GM18951 (cell line): ENCODE measurements at regions not wholly inside any gene's neighbourhood (a gene's known extent, or its start where the extent isn't known, plus 50 kb on each side); places are given as distances from the start of the nearest gene placed in this dataset.
"Not testable (repeated sequence)": the region's sequence is repeated elsewhere in the genome, so short reads cannot be mapped to it uniquely, and the experiment has no call there.

Source experiments
- POLR2A ChIP-seq: IDR thresholded peaks from 4 replicates; pipeline ENCODE4 v1.6.1; 2011; ENCODE audit warnings: mild to moderate bottlenecking; ENCODE audit not compliant: insufficient read length, insufficient read depth; ENCODE audit errors: extremely low read depth
- in situ Hi-C: fragments of 300-500 bp; cut with MboI; formaldehyde crosslinking; loops from one replicate; pipeline ENCODE4 v1.12.0; 2022; ENCODE audit warnings: low sequenced_read_pairs, mixed read lengths, inconsistent platforms; ENCODE audit not compliant: unreplicated experiment

DNA sequence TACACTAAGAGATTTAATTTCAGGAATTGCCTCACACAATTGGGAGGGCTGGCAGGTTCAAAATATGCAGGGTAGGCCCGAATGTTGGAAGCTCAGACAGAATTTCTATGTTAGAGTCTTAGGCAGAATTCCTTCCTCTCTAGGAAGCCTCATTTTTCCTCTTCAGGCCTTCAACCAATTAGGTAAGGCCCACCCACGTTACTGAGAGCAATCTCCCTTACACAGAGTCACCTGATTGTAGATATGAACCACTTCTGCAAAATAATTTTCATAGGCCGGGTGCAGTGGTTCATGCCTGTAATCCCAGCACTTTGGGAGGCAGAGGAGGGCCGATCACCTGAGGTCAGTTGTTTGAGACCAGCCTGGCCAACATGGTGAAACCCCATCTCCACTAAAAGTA, 50.2 kb upstream of the HIVEP1 start:
- in situ Hi-C loops, result no loop called here
- TF ChIP-seq POLR2A, result no peak

DNA sequence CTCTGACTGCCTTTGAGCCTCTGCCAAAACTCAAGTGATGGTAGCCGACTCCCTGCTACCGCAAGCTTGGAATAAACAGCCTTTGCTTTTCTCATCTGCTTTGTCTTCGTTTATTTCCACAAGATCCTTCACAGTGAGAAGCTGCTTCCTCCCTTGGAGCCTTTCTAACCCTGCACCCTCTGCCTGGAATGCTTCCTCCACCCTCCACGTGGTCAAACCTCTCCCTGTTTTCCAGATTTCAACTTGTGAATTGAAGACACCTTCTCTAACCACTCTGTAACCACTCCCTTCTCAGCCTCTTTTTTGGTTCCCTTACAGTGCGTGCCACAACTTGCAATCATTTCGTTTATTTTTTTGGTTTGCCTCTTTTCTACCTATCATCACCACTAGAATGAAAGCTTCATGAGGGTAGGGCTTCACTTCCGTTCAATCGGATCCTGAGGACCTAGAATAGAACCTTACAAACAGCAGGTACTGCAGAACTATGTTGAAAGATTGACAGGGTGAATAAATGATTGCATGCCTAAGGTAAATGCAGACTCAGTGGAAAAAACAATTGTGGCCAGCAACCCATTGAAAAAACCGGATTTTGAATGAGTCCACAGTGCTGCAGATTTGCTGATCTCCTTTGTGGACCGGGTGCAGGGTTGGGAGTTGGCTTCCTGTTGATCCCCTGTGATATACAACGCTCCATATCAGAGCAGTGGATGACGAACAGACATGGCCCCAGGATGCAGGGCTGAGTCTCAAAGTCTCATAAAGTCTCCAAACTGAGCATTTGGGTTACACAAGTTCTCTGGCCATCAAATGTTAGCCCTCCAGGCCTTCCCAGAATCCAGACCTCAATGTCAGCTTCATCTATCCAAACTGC, 51.0 kb upstream of the HIVEP1 start:
- no peak for TF ChIP-seq POLR2A
- in situ Hi-C loops, result no loop called here

DNA sequence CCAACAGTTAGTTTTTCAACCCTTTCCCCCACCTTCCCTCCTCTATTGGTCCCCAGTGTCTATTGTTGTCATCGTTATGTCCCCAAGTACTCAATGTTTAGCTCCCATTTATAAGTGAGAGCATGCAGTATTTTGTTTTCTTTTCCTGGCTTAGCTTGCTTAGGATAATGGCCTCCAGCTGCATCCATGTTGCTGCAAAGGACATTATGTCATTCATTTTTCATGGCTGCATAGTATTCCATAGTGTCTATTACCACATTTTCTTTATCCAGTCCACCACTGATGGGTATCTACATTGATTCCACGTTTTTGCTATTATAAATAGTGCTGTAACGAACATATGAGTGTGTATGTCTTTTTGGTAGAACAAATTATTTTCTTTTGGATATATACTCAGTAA, 55.3 kb upstream of the HIVEP1 start:
- in situ Hi-C loops, result no loop called here
- TF ChIP-seq POLR2A, result no peak

DNA sequence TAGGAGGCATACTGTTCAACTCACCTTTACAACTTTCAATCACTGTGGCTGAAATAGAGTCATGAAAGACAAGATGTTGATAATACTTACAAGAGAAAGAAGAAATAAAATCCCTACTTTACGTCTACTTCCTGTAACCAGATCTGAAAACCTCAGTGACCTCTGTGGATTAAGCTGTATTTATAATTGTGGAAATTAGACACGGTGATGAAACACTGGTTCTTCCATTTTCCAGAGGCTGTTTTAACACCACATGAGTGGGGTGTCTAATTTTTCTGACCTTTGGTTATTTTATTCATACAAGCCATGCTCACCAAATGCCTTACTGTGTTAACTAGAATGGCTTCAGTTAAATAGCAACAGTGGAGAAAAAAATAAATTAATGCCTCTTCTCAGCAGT, 58.5 kb upstream of the HIVEP1 start:
- TF ChIP-seq POLR2A, result no peak
- in situ Hi-C loops, result no loop called here

GRCh38 chr6:11952316-11952715, 59.8 kb upstream of the HIVEP1 start:
- no peak for TF ChIP-seq POLR2A

GRCh38 chr6:11951868-11952267, 60.2 kb upstream of the HIVEP1 start:
- TF ChIP-seq POLR2A, result no peak
- in situ Hi-C loops, result no loop called here

More at GRCh38 chr6:11952316-11952715, 59.8 kb upstream of the HIVEP1 start:
- in situ Hi-C loops, result no loop called here

GRCh38 chr6:11950109-11950508, 62.0 kb upstream of the HIVEP1 start:
- TF ChIP-seq POLR2A, result no peak
- in situ Hi-C loops, result no loop called here

DNA sequence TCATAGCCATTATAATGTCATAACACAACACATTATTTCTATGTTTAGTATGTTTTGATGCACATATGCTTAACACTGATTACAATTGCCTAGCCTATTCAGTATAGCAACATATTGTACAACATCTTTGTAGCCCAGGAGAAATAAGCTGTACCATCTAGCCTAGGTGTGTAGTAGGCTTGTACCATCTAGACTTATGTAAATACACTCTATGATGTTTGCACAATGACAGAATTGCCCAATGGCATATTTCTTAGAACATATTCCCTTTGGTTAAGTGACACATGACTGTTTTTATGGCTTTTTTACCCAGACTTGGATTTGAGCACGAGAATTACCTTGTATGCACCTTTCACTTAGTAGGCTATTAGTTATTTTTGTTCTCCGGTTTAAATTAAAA, 64.5 kb upstream of the HIVEP1 start:
- no peak for TF ChIP-seq POLR2A
- in situ Hi-C loops, result no loop called here

DNA sequence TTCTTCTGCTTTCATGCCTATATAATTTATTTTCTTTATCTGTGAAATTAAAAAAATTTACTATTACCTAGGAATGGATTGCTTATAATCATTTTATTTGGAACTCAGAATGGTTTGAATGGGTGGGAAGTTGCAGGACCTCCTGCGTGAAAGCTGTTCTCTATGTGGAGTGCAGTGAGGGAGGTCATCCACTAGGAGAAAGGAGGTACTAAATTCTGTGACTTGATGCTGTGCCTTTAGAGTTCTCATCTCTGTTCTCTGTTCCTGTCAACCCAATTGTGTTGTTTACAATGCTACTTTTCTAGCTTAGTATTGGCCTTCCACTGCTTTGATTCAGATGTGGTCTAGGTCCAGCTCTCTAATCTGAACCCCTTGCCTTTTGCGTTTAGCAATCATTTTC, 65.0 kb upstream of the HIVEP1 start:
- no peak for TF ChIP-seq POLR2A
- in situ Hi-C loops, result no loop called here

- TF ChIP-seq POLR2A, result no peak
- in situ Hi-C loops, result no loop called here
These were observed 68.0 kb upstream of the HIVEP1 start for GRCh38 chr6:11944111-11944510.

DNA sequence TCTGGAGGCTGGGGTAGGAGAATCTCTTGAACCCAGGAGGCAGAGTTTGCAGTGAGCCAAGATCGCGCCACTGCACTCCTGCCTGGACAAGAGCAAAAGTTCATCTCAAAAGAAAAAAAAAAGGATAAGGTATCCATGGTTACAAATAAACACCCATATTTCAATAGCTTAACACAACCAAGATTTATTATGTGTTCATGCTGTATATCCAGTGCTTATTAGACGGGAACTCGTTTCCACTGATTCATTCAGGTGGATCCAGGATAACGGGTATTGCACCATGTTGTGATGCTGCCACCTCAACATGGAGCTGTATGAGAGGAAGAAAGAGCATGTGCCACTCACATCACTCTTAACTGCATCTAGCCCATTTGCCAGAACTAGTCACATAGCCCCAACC, 69.1 kb upstream of the HIVEP1 start:
- in situ Hi-C loops, result no loop called here
- no peak for TF ChIP-seq POLR2A

- in situ Hi-C loops, result no loop called here
- TF ChIP-seq POLR2A, result no peak
These were observed 69.8 kb upstream of the HIVEP1 start for GRCh38 chr6:11942185-11942864.

GRCh38 chr6:11940532-11941166, 71.5 kb upstream of the HIVEP1 start:
- in situ Hi-C loops, result not testable (repeated sequence)

- no peak for TF ChIP-seq POLR2A
- in situ Hi-C loops, result no loop called here
These were observed 73.7 kb upstream of the HIVEP1 start for GRCh38 chr6:11938285-11938890.

DNA sequence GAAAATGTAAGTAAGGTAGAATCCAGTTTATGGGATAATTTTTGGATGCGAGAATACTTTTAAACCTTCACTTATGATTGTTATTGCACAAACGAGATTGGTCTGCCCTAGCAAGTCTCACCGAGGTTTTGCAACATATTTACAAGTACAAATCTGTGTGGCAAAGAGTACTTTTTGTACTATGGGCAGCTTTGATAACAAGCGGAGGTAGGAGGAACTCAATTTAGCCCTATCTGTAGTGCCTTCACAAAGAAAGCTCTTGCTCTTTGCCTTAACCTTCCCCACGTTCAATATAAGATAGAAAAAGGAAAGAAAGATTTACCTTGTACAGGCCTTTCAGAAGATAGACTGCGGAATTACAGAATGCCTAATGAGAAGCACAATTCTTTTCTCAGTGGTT, 77.5 kb upstream of the HIVEP1 start:
- TF ChIP-seq POLR2A, result no peak
- in situ Hi-C loops, result no loop called here

- in situ Hi-C loops, result not testable (repeated sequence)
These were observed 79.2 kb upstream of the HIVEP1 start for GRCh38 chr6:11932892-11933291.
